Keratinocyte (primary cell): ENCODE measurements at regions not wholly inside any gene's neighbourhood (a gene's known extent, or its start where the extent isn't known, plus 50 kb on each side); places are given as distances from the start of the nearest gene placed in this dataset.
"Not testable (repeated sequence)": the region's sequence is repeated elsewhere in the genome, so short reads cannot be mapped to it uniquely, and the experiment has no call there.

Experiments
- DNase-seq: peaks from one replicate; pipeline ENCODE4 v3.0.0-alpha.2; 2011; ENCODE audit warnings: low read depth, missing footprints, low spot score
- FAIRE-seq: peaks from 2 replicates; lab custom pipeline; 2011; peaks lifted over from hg19 to GRCh38; lab: Jason Lieb, UNC
- H2AFZ ChIP-seq: 2 replicates; pipeline ENCODE4 v1.6.0; 2012; ENCODE audit warnings: low read length, control low read depth, inconsistent platforms; ENCODE audit not compliant: control insufficient read depth
- H3K27ac ChIP-seq: 2 replicates; pipeline ENCODE4 v1.5.1; 2011; ENCODE audit warnings: low read length; ENCODE audit not compliant: control insufficient read depth, insufficient read depth
- H3K27me3 ChIP-seq: 3 replicates; pipeline ENCODE4 v1.6.0; 2011; ENCODE audit warnings: low read length; ENCODE audit not compliant: control insufficient read depth, insufficient read depth; ENCODE audit errors: extremely low read depth
- H3K36me3 ChIP-seq, 2 experiments: 2 replicates in 1 of 2; 3 replicates in 1 of 2; pipeline ENCODE4 v1.5.1; 2011; ENCODE audit warnings: low read length in 2 of 2, mild to moderate bottlenecking in 1 of 2; ENCODE audit not compliant: control insufficient read depth in 2 of 2, insufficient read depth in 2 of 2; ENCODE audit errors: extremely low read depth in 1 of 2
- H3K4me1 ChIP-seq: 3 replicates; pipeline ENCODE4 v1.5.1; 2011; ENCODE audit warnings: low read length; ENCODE audit not compliant: control insufficient read depth, insufficient read depth; ENCODE audit errors: extremely low read depth
- H3K4me2 ChIP-seq: 3 replicates; pipeline ENCODE4 v1.6.0; 2011; ENCODE audit warnings: low read depth, low read length; ENCODE audit not compliant: control insufficient read depth, insufficient read depth; ENCODE audit errors: extremely low read depth
- H3K4me3 ChIP-seq, 3 experiments: fragments of 200-600 bp in 1 of 3; sonication (generic) in 1 of 3; 2 replicates in 2 of 3; 3 replicates in 1 of 3; pipeline ENCODE4 v1.5.1; 2011 to 2016; ENCODE audit warnings: low read length in 3 of 3, mild to moderate bottlenecking in 3 of 3, control low read depth in 2 of 3, inconsistent platforms in 1 of 3, low read depth in 1 of 3, mixed read lengths in 1 of 3, mixed run types in 1 of 3, moderate library complexity in 1 of 3; ENCODE audit not compliant: control insufficient read depth in 2 of 3, insufficient read depth in 2 of 3; ENCODE audit errors: extremely low read depth in 1 of 3
- H3K79me2 ChIP-seq: 2 replicates; pipeline ENCODE4 v1.6.0; 2012; ENCODE audit warnings: low read length; ENCODE audit not compliant: control insufficient read depth, insufficient read depth
- H3K9ac ChIP-seq: 3 replicates; pipeline ENCODE4 v1.6.0; 2011; ENCODE audit warnings: low read length; ENCODE audit not compliant: control insufficient read depth, insufficient read depth; ENCODE audit errors: extremely low read depth
- H3K9me1 ChIP-seq: 3 replicates; pipeline ENCODE4 v1.6.0; 2011; ENCODE audit warnings: low read length; ENCODE audit not compliant: control insufficient read depth, insufficient read depth; ENCODE audit errors: extremely low read depth
- H3K9me3 ChIP-seq: 2 replicates; pipeline ENCODE4 v1.5.1; 2012; ENCODE audit warnings: low read depth, low read length; ENCODE audit not compliant: control insufficient read depth
- H4K20me1 ChIP-seq: 3 replicates; pipeline ENCODE4 v1.6.0; 2011; ENCODE audit warnings: low read length; ENCODE audit not compliant: control insufficient read depth, insufficient read depth; ENCODE audit errors: extremely low read depth
- EZH2 ChIP-seq: IDR thresholded peaks from one replicate; pipeline ENCODE4 v1.6.1; 2012; ENCODE audit warnings: inconsistent platforms, mild to moderate bottlenecking, low read length, moderate library complexity
- dilution Hi-C: fragments of 300-500 bp; cut with MboI; formaldehyde crosslinking; loops from one replicate; pipeline ENCODE4 v1.7.0; 2020; ENCODE audit warnings: low sequenced_read_pairs; ENCODE audit not compliant: extremely low pct_ligation_motif_present
- TF ChIP-seq, protein P1 (sequence below), 3 experiments: IDR thresholded peaks in 1 of 3; conservative IDR thresholded peaks in 1 of 3; optimal IDR thresholded peaks in 1 of 3; 2 replicates in 2 of 3; 3 replicates in 1 of 3; pipeline versions ENCODE3 to v1.5.1; 2011; ENCODE audit warnings: low read length in 3 of 3, mild to moderate bottlenecking in 3 of 3, moderate library complexity in 2 of 3, control low read depth in 1 of 3, inconsistent platforms in 1 of 3; ENCODE audit not compliant: insufficient read depth in 2 of 3; ENCODE audit errors: extremely low read depth in 1 of 3

DNA sequence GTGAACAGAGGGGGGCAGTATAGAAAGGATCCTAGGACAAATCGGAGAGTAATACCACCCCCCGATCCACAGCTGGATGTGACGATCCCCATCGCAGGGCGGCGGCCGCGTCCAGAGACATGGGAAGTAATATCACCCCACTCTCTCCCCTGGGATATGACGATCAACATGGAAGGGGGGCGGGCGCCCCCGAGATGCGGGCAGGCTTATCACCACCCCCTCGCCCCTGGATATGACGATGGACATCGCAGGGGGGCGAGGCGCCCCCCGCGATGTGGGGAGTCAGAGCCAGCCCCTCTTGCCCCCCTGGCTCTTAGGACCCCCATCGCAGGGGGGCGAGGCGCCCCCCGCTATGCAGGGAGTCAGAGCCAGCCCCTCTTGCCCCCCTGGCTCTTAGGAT, 120.4 kb upstream of the OSBPL11 start:
- Histone ChIP-seq H4K20me1 (no peaks in the 10 kb centered on the region), H3K4me3 (no peak overlapping the region), H3K27me3 (no peaks in the 10 kb centered on the region), H3K79me2 (no peaks in the 10 kb centered on the region), H3K9me3 (no peaks in the 10 kb centered on the region), H3K27ac (no peak overlapping the region), H3K9me1 (no peaks in the 10 kb centered on the region), H2AFZ (no peak overlapping the region), H3K4me1 (no peaks in the 10 kb centered on the region), H3K4me2 (no peak overlapping the region), H3K9ac (no peak overlapping the region), H3K36me3 (no peaks in the 10 kb centered on the region)
- no peak for FAIRE-seq
- dilution Hi-C loops, result no loop called here
- no peak for DNase-seq
- TF ChIP-seq, protein P1, sequence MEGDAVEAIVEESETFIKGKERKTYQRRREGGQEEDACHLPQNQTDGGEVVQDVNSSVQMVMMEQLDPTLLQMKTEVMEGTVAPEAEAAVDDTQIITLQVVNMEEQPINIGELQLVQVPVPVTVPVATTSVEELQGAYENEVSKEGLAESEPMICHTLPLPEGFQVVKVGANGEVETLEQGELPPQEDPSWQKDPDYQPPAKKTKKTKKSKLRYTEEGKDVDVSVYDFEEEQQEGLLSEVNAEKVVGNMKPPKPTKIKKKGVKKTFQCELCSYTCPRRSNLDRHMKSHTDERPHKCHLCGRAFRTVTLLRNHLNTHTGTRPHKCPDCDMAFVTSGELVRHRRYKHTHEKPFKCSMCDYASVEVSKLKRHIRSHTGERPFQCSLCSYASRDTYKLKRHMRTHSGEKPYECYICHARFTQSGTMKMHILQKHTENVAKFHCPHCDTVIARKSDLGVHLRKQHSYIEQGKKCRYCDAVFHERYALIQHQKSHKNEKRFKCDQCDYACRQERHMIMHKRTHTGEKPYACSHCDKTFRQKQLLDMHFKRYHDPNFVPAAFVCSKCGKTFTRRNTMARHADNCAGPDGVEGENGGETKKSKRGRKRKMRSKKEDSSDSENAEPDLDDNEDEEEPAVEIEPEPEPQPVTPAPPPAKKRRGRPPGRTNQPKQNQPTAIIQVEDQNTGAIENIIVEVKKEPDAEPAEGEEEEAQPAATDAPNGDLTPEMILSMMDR (optimal IDR thresholded peaks at IDR 0.05 in 1 of 3, IDR thresholded peaks at IDR 0.05 in 1 of 3, conservative IDR thresholded peaks at IDR 0.05 in 1 of 3; ENCODE audit: extremely low read depth in 1 of 3, insufficient read depth in 2 of 3, low read length in 3 of 3), result no peak
- no peak for TF ChIP-seq EZH2

DNA sequence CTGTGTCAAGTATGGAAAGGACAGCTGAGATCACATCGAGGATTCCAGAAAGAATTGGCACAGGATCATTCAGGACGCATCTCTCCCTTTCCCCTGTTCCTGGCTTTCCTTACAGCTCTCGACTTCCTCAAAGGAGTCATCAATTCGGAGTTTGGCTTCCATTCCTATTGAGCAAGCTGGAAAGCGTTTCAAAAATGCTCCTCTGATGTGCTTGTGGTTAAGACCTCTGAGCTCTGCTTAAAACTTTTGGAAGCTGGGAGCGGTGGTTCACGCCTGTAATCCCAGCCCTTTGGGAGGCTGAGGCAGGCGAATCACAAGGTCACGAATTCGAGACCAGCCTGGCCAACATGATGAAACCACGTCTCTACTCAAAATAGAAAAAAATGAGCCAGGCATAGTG, 136.9 kb upstream of the OSBPL11 start:
- H3K36me3 ChIP-seq, H3K4me3 ChIP-seq, FAIRE-seq, H3K79me2 ChIP-seq, H3K9me3 ChIP-seq, H3K9ac ChIP-seq, DNase-seq, H3K27me3 ChIP-seq, H4K20me1 ChIP-seq, H3K4me2 ChIP-seq, H3K9me1 ChIP-seq, dilution Hi-C loops, H2AFZ ChIP-seq, H3K4me1 ChIP-seq, H3K27ac ChIP-seq: not testable (repeated sequence)

DNA sequence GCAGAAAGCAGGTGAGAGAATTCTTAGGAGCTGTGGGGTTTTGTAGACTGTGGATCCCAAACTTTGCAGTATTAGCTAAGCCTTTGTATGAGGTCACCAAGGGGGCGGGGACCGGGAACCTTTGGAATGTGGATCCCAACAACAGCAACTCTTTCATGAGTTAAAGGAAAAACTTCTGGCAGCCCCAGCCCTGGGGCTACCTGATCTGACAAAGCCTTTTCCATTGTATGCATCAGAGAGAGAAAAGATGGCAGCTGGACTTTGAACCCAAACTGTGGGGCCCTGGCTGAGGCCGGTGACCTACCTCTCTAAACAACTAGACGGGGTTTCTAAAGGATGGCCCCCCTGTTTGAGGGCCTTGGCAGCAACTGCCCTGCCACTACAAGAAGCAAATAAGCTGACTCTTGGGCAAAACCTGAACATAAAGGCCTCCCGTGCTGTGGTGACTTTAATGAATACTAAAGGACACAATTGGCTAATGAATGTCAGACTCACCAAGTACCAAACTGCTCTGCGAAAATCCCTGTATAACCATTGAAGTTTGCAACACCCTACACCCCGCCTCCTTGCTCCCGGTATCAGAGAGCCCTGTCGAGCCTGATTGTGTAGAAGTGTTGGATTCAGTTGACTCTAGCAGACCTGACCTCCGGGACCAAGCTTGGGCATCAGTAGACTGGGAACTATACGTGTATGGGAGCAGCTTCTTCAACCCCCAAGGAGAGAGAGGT, 146.9 kb upstream of the OSBPL11 start:
- H3K27ac ChIP-seq, H3K4me2 ChIP-seq, H4K20me1 ChIP-seq, H3K9me1 ChIP-seq, H2AFZ ChIP-seq, H3K4me1 ChIP-seq, dilution Hi-C loops, DNase-seq, H3K36me3 ChIP-seq, FAIRE-seq, H3K4me3 ChIP-seq, H3K9ac ChIP-seq, H3K79me2 ChIP-seq, H3K9me3 ChIP-seq, H3K27me3 ChIP-seq: not testable (repeated sequence)
